Brain microvascular endothelial cell (primary cell): ENCODE measurements at regions not wholly inside any gene's neighbourhood (a gene's known extent, or its start where the extent isn't known, plus 50 kb on each side); places are given as distances from the start of the nearest gene placed in this dataset.
A peak's percentile ranks its signal among the peaks of the same experiment; 100 is the strongest.

Experiments used
- DNase-seq: peaks from one replicate; pipeline ENCODE4 v3.0.0-alpha.2; 2020
- H3K27ac ChIP-seq: fragments of 250-450 bp; sonication (Bioruptor Pico); 2 replicates; pipeline ENCODE4 v1.5.1; 2020; ENCODE audit warnings: mild to moderate bottlenecking, moderate library complexity
- H3K27me3 ChIP-seq: fragments of 250-450 bp; sonication (Bioruptor Pico); replicated peaks from 2 replicates; pipeline ENCODE4 v1.5.1; 2020; ENCODE audit warnings: mild to moderate bottlenecking
- H3K36me3 ChIP-seq: fragments of 250-450 bp; sonication (Bioruptor Pico); replicated peaks from 2 replicates; pipeline ENCODE4 v1.5.1; 2020; ENCODE audit warnings: mild to moderate bottlenecking
- H3K4me3 ChIP-seq: 2 replicates; pipeline ENCODE4 v1.5.1; 2011; ENCODE audit warnings: low read depth, mild to moderate bottlenecking, control low read depth, low read length, moderate library complexity
- in situ Hi-C: cut with HindIII; loops from 2 replicates; pipeline ENCODE4 v1.10.0; 2017; ENCODE audit warnings: low sequenced_read_pairs, low pct_ligation_motif_present
- TF ChIP-seq, protein P1 (sequence below): IDR thresholded peaks from 2 replicates; pipeline ENCODE4 v1.5.1; 2011; ENCODE audit warnings: low read depth, mild to moderate bottlenecking, moderate library complexity, low read length, control low read depth, inconsistent platforms; ENCODE audit errors: missing control alignments

DNA sequence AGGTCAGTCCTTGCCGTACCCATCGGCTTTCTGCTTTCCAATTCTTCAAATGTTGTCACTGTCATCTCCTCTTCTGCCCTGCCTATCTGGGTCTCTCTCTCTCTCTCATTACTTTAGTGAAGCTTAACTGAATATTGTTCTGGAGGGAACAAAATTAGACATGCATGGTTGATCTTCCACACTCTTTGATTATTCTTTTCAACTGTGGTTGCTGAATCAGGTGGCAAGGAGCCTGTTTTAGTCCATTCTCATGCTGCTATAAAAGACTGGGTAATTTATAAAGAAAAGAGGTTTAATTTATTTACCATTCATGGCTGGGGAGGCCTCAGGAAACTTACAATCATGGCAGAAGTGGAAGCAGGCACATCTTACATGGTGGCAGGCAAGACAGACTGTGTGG, 157.9 kb downstream of the ARL4C start:
- no peaks in the 10 kb centered on the region for H3K36me3 ChIP-seq
- no peak overlapping the region for H3K27ac ChIP-seq
- in situ Hi-C loops = no loop called here
- H3K27me3 ChIP-seq = no peaks in the 10 kb centered on the region
- H3K4me3 ChIP-seq = no peak overlapping the region
- no peak for DNase-seq
- TF ChIP-seq, protein P1, sequence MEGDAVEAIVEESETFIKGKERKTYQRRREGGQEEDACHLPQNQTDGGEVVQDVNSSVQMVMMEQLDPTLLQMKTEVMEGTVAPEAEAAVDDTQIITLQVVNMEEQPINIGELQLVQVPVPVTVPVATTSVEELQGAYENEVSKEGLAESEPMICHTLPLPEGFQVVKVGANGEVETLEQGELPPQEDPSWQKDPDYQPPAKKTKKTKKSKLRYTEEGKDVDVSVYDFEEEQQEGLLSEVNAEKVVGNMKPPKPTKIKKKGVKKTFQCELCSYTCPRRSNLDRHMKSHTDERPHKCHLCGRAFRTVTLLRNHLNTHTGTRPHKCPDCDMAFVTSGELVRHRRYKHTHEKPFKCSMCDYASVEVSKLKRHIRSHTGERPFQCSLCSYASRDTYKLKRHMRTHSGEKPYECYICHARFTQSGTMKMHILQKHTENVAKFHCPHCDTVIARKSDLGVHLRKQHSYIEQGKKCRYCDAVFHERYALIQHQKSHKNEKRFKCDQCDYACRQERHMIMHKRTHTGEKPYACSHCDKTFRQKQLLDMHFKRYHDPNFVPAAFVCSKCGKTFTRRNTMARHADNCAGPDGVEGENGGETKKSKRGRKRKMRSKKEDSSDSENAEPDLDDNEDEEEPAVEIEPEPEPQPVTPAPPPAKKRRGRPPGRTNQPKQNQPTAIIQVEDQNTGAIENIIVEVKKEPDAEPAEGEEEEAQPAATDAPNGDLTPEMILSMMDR = no peak

DNA sequence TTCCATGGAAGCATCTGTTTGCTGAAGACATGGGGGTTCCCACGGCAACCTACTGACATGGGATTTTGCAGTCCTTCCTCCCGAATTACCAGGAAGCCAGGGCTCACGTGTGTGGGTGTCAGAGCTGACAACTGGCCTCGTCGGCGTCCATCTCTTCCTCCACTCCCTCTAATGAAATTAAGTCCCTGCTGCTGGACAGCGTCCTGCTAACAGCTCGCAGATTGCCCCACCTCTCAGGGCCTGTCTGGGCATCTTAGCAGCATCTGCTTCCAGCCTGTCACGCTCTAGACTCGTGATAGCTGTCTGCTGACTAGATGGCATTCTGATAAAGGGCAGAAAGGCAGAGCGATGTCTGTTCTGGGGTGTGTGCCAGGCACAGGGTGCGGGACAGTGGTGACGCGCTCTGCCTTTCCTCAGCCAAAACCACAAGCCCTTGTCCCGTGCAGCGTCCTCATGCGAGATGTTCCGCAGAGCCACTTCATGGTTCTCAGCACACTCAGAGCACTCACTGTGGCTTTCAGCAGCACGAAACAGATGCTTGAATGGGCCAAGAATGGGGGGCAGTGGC, 161.1 kb downstream of the ARL4C start:
- in situ Hi-C loops = no loop called here
- Histone ChIP-seq H3K27ac (no peak overlapping the region), H3K4me3 (no peak overlapping the region)

DNA sequence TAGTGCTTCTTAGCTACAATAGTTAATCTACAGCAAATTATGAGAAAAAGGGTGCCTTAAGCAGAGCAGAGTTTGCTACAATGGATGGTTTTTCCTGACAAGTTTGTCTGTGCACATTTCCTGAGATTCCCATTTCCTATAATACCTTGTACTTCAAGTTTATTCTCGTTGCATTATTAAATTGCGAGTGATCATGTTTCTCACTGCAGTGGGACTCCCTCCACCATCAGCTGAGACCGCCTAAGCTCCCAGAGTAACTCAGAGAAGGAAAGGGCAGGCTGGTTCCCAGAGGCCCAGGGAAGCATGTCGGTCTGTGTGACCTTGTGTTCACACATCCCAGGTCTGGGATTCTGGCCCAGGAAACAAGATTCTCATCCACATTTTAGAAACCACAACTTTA, 162.1 kb downstream of the ARL4C start:
- H3K27ac ChIP-seq = no peak overlapping the region
- no peaks in the 10 kb centered on the region for H3K36me3 ChIP-seq
- no peak for DNase-seq
- H3K27me3 ChIP-seq = no peaks in the 10 kb centered on the region
- TF ChIP-seq, protein P1 = no peak
- no peak overlapping the region for H3K4me3 ChIP-seq
- in situ Hi-C loops = no loop called here

More for the DNA sequence above, 161.1 kb downstream of the ARL4C start:
- DNase-seq = peak; percentile 67
- TF ChIP-seq, protein P1 = no peak
- no peaks in the 10 kb centered on the region for H3K27me3 ChIP-seq
- no peaks in the 10 kb centered on the region for H3K36me3 ChIP-seq

DNA sequence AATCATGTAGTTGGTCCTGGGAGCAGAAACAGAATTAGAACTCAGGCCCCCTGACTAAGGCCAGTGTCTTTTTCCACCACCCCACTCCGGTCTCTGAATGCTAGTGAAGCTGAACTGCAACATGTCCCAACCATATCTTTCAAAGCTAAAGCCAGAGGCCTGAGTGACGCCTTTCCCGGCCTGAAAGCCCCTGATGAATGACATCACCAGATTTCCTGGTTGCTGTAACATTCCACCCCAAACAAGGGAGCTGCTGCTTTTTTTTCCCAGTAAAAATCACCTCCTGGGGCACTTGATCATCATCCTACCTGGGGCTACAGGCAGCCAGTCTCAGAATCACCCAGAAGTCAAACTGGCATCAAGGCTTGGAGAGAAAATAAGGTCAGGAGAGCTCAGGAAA, 162.7 kb downstream of the ARL4C start:
- Histone ChIP-seq H3K27ac (no peak overlapping the region), H3K27me3 (no peaks in the 10 kb centered on the region), H3K4me3 (no peak overlapping the region), H3K36me3 (no peaks in the 10 kb centered on the region)
- peak; percentile 45 for DNase-seq
- in situ Hi-C loops = no loop called here
- TF ChIP-seq, protein P1 = no peak

- in situ Hi-C loops = no loop called here
- Histone ChIP-seq H3K36me3 (no peaks in the 10 kb centered on the region), H3K27me3 (no peaks in the 10 kb centered on the region), H3K4me3 (no peak overlapping the region), H3K27ac (no peak overlapping the region)
- TF ChIP-seq, protein P1 = no peak
- DNase-seq = no peak
Observed at GRCh38 chr2:234333168-234334130, 163.4 kb downstream of the ARL4C start.
